Astrocyte (in vitro differentiated cells and primary cell): ENCODE measurements at regions not wholly inside any gene's neighbourhood (a gene's known extent, or its start where the extent isn't known, plus 50 kb on each side); places are given as distances from the start of the nearest gene placed in this dataset.

Source experiments
- EZH2 ChIP-seq: IDR thresholded peaks from 2 replicates; pipeline ENCODE4 v1.6.1; 2012; ENCODE audit warnings: mild to moderate bottlenecking, low read length, inconsistent platforms; ENCODE audit not compliant: insufficient read depth
- TF ChIP-seq, protein P1 (sequence below): IDR thresholded peaks from 2 replicates; pipeline ENCODE4 v1.5.1; 2011; ENCODE audit warnings: low read depth, mild to moderate bottlenecking, inconsistent platforms, low read length, moderate library complexity; ENCODE audit not compliant: insufficient read depth

DNA sequence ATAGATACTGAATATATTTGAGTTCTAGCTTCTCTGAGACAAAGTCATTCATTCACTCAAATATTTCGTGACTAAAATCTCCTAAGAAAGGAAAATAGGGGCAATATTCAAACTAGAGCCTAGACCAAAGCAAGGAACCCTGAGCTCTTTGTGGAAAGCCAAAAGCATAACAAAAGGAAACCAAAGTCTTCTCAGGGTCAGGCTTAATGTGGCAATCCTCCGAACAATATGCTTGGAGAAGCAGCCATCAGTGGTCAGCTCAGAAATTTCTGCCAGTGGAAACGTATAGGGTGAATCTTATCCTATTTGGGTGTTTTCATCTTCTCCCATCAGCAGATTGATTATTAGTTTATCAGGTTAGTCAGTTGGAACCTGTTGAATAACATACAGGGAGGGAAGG is 151.3 kb upstream of the SLC13A1 start:
- TF ChIP-seq, protein P1, sequence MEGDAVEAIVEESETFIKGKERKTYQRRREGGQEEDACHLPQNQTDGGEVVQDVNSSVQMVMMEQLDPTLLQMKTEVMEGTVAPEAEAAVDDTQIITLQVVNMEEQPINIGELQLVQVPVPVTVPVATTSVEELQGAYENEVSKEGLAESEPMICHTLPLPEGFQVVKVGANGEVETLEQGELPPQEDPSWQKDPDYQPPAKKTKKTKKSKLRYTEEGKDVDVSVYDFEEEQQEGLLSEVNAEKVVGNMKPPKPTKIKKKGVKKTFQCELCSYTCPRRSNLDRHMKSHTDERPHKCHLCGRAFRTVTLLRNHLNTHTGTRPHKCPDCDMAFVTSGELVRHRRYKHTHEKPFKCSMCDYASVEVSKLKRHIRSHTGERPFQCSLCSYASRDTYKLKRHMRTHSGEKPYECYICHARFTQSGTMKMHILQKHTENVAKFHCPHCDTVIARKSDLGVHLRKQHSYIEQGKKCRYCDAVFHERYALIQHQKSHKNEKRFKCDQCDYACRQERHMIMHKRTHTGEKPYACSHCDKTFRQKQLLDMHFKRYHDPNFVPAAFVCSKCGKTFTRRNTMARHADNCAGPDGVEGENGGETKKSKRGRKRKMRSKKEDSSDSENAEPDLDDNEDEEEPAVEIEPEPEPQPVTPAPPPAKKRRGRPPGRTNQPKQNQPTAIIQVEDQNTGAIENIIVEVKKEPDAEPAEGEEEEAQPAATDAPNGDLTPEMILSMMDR, result no peak
- no peak for TF ChIP-seq EZH2
